GM18520 (cell line): ENCODE measurements at regions not wholly inside any gene's neighbourhood (a gene's known extent, or its start where the extent isn't known, plus 50 kb on each side); places are given as distances from the start of the nearest gene placed in this dataset.
"Not testable (repeated sequence)": the region's sequence is repeated elsewhere in the genome, so short reads cannot be mapped to it uniquely, and the experiment has no call there.

ENCODE experiments used
- ATAC-seq: cut with Tn5 transposase; IDR thresholded peaks from one replicate; pipeline ENCODE4 v1.9.1; 2021; ENCODE audit not compliant: unreplicated experiment

DNA sequence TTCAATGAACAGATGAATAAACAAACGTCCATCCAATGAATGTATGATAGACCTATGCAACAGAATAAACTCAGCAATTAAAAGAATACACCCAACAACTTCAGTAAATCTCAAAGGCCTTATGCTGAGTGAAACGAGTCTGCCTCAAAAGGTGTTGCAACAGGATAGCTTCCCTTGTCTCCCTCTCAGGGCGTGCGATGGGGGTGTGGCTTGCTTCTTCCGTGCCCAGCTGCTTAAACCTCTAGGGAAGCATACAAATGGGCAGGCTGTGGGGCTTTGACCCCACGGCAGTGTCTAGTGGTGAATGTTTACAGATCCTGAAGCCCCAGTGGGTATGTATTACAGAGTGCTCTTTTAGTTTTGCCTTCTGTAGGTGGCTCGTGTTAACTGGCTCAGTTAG is 87.0 kb upstream of the CCL21 start:
- ATAC-seq = no peak

DNA sequence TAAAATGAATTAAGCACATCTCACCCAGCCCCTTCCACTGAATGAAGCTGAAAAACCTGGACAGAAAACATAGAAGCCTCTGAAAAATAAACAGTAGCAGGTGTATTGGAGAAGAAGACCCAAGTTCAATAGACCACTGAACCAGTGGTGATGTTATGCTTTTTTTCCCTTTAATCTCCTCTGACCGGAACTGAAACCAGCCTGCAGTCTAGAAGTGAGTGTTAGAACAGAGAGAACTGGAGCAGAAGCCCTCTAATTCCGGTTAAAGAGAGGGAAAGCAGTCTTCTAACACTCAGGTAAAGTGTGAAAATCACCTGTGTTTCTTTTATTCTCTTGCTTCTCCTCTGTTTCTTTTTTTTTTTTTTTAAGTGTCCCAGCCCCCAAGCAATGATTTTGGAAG is 83.5 kb upstream of the CCL21 start:
- ATAC-seq = no peak

DNA sequence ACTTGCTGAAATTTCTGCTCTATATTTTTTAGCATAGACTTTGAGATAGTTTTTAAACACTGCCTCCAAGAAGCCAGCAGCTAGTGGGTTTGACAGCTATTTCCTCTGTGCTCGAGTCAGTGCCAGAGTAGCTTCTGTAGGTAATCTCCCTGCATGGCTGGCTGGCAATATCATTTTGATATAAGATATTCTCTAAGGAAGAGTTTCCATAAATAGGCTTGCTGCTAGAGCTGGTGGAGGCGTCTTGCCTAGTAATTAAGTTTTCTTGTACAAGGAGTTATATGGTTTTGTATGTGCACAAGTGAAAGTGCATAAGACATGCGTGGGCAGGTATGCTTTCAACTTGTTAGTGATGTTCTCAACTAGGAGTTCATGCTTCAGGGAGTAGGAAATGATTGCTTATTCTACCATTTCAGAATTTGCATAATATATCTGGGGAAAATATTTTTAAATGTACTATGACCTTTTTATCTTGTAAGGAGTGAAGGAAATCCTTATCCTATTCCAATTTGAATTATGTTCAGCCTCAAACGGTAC is 74.1 kb upstream of the CCL21 start:
- ATAC-seq = no peak

DNA sequence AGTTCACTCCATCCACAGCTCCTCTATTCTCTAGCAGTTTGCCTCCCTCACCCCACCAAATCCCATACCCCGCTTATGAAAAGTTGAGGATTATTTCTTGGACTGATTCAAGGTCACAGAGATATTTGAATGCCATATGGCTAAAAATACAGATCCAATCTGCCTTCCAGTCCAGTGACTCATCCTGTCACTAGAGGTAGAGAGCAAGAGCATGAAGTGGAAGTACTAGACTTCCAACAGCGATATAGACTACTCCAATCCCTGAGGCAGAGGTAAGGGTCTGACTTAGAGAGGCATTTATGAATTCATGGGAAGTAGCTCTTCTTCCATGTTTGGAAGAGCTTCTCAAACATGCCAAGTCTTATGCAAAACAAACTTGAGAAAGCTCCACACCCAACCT is 72.4 kb upstream of the CCL21 start:
- ATAC-seq = no peak

DNA sequence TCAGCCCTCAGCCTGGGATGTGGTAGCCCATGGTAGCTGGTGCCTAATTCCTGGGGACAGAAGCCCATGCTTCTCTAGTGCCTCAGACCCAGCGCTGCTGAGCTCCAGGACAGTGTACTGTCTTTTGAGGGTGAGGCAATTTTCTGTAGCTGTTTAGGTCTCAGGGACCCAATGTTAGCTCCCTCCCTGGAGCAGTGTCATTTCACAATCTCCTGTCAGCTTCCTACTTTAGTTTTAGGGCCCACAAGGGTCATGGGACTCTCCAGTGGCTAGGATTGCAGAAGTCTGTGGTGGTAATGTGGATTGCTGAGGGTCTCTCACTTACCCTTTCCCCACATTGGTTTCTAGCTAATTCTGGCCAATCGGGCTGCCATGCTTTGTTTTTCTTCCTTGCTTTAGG is 67.7 kb upstream of the CCL21 start:
- ATAC-seq = no peak

DNA sequence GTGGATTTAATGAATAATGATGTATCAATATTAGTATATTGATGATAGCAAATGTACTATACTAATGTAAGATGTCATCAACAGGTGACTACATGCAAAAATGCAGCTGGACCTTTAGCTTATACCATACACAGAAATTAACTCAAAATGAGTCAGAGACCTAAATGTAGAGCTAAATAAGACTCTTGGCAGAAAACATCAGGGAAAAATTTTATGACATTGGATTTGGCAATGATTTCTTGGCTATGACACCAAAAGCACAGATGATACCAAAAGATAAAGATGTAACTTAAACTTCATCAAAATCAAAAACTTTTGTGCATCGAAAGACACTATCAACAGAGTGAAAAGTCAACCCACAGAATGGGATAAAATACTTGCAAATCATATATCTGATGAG is 64.0 kb upstream of the CCL21 start:
- no peak for ATAC-seq

DNA sequence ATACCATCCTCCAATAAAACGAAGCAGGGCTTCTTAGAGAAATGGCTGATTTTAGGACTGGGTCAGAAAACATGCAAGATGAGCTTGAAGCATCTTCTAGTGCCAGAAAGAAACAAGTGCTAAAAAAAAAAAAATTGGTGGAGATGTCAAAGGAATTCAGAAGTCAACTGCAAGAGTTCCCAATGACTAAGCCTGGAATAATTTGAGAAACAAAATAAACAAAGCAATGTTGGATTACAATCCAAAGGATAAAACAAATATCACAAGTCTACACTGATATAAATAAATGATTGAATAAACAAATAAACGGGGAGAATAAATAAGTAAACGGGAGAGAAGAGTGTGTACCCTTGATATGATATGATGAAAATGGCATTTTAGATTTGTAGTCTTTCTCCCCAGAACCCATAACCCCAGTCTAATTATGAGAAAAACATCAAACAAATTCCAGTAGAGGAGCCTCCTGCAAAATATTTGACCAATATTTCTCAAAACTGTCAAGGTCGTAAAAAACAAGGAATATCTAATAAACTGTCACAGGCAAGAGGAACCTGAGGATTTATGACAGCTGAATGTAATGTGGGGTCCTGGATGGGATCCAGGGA is 63.5 kb upstream of the CCL21 start:
- ATAC-seq = no peak

DNA sequence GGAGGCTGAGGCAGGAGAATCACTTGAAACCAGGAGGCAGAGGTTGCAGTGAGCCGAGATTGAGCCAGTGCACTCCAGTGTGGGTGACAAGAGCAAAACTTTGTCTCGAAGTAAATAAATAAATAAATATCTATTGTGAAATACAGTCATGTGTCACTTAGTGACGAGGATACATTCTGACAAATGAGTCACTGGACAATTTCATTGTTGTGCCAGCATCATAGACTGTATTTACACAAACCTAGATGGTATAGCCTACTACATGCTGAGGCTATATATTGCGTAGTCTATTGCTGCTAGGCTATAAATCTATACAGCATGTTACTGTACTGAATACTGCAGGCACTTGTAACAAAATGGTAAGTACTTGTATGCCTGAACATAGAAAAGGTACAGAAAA is 61.1 kb upstream of the CCL21 start:
- no peak for ATAC-seq

DNA sequence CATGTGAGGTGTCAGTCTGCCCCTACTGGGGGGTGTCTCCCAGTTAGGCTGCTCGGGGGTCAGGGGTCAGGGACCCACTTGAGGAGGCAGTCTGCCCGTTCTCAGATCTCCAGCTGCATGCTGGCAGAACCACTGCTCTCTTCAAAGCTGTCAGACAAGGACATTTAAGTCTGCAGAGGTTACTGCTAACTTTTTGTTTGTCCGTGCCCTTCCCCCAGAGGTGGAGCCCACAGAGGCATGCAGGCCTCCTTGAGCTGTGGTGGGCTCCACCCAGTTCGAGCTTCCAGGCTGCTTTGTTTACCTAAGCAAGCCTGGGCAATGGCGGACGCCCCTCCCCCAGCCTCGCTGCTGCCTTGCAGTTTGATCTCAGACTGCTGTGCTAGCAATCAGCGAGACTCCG is 57.2 kb upstream of the CCL21 start:
- not testable (repeated sequence) for ATAC-seq

DNA sequence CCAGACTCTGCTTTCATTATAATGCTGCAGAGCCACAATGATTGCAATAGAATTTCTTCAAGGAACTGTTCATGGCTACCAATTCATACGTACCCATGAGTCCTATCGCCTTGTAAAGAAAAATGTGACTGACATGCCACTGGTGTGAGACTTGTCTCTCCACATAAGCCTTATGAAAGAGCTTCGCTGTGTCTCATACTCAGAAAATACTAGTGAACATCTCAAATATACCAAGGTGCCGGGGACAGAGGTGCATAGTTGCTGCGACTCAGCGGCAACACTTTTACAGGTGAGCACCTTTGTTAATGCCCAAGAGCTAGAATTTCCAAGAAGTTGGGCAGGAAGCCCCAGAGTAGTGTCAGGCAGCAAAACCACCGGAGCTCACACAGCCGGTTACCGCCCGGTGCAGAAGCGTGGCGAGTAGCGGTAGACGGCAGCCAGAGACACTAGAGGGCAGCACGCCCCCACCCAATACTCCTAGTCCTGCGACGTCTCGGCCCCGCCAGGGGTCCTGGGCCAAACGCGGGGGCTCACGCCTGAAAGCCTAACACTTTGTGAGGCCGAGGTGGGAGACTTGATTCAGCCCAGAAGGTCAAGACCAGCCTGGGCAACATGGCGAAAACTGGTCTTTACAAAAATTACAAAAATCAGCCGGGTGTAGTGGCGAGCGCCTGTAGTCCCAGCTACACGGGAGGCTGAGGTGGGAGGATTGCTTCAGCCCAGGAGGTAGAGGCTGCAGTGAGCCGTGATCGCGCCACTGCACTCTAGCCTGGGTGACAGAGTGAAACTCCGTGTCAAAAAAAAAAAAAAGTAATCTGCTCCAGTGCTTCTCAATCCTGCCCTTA is 50.5 kb upstream of the CCL21 start:
- not testable (repeated sequence) for ATAC-seq
